ENCODE measurements at regions not wholly inside any gene's neighbourhood (a gene's known extent, or its start where the extent isn't known, plus 50 kb on each side); places are given as distances from the start of the nearest gene placed in this dataset.
"Not testable (repeated sequence)": the region's sequence is repeated elsewhere in the genome, so short reads cannot be mapped to it uniquely, and the experiment has no call there.

DNA sequence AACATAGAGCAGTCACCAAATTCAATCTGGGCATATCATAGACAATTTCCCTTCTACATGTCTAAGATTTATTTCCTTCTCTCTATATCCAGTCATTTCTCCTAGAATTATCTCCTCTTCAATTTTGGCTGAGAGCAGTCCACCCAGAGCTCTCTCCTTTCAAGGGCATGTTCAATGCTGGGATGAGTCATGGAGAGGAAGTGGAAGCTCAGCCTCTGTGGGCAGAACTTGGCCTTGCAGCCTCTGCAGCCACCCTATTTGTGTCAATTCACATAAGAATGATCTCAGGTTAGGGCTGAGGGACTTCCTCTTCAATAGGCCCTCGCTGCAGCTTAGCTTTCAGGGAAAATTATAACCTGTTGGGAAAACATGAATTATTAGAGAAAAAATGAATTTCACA, 560.8 kb downstream of the POM121L12 start:
- DNase-seq (ENCODE audit: low spot score in 2 of 2) = no peak
- peaks cover 0 to 9% of the 10 kb centered on the region in 2 donors for H3K36me3 Mint-ChIP-seq
- no peak for ATAC-seq
- H3K27ac Mint-ChIP-seq = no peak overlapping the region
- H3K9me3 Mint-ChIP-seq = peaks cover 42 to 47% of the 10 kb centered on the region in 2 donors

DNA sequence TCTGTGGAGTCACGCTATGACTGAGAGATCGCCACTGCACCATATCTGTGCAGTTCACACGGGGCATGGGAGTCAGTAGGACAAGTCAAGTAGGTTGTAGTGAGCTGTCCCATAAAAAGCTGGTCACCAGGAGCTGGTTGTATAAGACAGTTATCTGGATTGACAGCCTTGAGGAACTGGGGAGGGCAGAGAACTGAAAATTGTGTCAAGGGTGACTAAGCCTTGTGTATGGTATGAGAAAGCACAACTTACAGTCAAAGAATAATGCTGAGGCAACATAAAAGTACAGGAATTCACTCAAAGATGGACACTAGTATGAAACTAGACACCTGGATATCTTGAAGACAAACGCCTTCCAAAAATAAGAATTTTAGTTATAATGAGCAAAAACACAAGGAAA, 564.9 kb downstream of the POM121L12 start:
- no peak for ATAC-seq
- Mint-ChIP-seq H3K9me3 (peaks cover 40 to 47% of the 10 kb centered on the region in 2 donors), H3K36me3 (peaks cover 0 to 12% of the 10 kb centered on the region in 2 donors), H3K27ac (no peak overlapping the region)
- DNase-seq (ENCODE audit: low spot score in 2 of 2) = no peak

DNA sequence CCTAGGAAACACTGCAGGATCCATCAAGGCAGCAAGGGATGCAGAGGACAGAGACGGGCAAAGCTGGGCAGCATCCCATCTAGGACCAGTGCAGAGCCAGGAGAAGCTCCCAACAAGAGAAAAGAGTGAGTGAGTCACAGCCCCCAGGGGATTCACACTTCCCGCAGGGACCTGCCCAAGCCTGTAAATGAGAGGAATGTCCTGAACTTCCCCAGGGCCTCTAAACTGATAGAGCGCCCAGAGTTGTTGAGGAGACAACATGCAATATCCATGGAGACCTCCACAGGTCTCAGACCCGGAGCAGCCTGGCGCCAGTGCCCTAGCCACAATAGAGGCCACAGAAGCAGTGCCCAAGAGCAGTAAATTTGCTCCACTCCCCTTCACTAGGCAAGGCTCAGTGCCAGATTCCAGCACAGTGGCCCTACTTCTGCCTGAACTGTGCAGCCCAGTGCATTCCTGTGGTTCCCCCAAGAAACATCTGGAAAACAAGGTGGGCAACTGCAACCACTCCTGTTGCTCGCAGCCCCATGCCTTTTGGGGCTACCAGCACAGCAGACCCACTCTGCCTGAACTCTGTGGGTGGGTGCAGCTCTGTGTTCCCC, 567.5 kb downstream of the POM121L12 start:
- Mint-ChIP-seq H3K27ac (no peak overlapping the region), H3K36me3 (peaks cover 0 to 12% of the 10 kb centered on the region in 2 donors), H3K9me3 (peaks cover 31 to 42% of the 10 kb centered on the region in 2 donors)
- ATAC-seq (no peak), DNase-seq (ENCODE audit: low spot score in 2 of 2) (no peak)

DNA sequence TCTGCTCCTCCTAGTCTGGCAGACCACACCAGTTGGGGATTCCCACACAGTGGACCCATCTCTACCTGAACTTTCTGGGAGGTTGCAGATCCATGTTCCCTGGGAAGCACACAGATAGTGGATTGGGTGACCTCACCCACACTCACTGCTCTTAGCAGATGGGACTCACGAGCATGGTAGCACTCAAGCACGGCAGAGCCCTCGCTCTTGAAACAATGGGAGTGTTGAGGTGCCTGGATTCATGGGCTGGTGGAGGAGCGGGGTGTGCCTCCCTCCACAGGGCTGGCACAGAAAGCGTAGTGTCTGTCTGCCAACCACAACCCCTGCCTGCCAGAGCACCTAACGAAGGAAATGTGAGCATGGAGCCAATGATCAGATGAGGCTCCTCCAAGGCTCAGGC, 568.0 kb downstream of the POM121L12 start:
- H3K36me3 Mint-ChIP-seq = peaks cover 0 to 12% of the 10 kb centered on the region in 2 donors
- peaks cover 28 to 38% of the 10 kb centered on the region in 2 donors for H3K9me3 Mint-ChIP-seq
- ATAC-seq (no peak), DNase-seq (ENCODE audit: low spot score in 2 of 2) (no peak)
- no peak overlapping the region for H3K27ac Mint-ChIP-seq

DNA sequence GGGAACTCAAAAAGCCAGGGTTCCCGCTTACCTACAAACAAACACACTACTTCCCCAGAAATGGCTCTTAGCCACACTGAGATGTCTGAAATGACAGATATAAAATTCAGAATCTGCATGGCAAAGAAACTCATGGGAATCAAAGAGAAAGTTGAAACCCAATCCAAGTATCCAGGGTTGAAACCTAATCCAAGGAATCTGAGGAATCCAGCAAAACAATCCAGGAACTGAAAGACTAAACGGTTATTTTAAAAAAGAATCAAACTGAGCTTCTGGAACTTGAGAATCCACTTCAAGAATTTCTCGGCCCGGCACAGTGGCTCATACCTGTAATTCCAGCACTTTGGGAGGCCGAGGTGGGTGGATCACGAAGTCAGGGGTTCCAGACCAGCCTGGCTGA, 568.8 kb downstream of the POM121L12 start:
- ATAC-seq (no peak), DNase-seq (ENCODE audit: low spot score in 2 of 2) (no peak)
- Mint-ChIP-seq H3K36me3 (peaks cover 0 to 12% of the 10 kb centered on the region in 2 donors), H3K9me3 (peaks cover 28 to 41% of the 10 kb centered on the region in 2 donors), H3K27ac (no peak overlapping the region)

DNA sequence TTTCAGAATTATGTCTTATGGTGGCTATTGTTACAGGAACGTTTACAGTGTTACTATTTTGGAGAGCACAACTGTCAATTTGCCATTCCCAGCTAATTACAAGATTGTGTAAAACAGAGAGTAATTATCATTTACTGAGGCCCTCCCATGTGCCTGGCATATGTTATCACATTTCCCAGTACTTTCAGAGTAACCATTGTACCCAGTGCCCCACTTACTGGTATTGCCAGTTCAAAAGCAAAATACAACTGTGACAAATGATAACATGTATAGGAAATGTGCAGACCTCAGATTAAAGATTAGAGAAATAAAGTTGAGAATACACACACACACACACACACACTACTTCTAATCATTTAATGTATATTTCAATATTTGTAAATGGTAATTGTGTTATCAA, 572.5 kb downstream of the POM121L12 start:
- ATAC-seq = no peak
- Mint-ChIP-seq H3K9me3 (peaks cover 22 to 33% of the 10 kb centered on the region in 2 donors), H3K27ac (no peak overlapping the region), H3K36me3 (peaks cover 0 to 7% of the 10 kb centered on the region in 2 donors)
- DNase-seq (ENCODE audit: low spot score in 2 of 2) = no peak

DNA sequence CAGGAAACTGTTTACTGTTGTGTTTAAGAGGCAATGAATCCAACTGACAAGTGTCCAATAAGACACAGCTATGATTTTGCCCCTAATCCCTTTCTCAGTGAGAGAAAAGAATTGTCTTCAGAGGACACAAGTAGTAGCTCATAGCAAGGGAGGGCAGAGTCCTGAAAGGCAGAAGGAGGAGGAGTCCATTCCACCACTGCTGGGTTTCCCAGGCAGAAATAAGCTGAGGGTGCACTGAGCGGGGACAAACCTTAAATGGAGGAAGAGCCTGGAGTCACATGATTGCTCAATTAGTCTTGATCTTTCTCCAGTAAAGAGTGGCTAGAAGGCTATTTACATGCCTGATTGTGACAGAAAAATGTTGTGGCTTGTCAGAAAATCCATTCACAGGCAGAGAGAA, 573.8 kb downstream of the POM121L12 start:
- ATAC-seq (no peak), DNase-seq (ENCODE audit: low spot score in 2 of 2) (no peak)
- Mint-ChIP-seq H3K27ac (no peak overlapping the region), H3K36me3 (no peaks in the 10 kb centered on the region), H3K9me3 (peaks cover 27 to 29% of the 10 kb centered on the region in 2 donors)

DNA sequence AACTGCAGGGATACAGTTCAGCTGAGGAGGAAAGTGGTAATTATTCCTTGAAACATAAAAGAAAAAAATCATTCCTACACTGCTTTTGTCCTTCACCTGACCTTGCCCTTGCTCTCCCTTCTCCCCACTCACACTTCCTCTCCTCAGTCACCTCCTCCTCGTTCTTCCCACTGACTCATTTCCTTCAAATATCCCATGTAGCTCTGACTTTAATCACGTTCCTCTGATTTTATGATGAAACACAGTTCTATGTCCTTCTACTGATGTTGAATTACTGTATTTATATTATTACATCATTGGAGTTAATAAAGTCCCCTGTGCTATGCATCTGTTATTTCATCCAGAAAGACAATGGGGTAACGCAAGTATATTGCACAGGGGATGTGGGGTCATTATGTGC, 575.6 kb downstream of the POM121L12 start:
- DNase-seq (ENCODE audit: low spot score in 2 of 2) (no peak), ATAC-seq (no peak)

DNA sequence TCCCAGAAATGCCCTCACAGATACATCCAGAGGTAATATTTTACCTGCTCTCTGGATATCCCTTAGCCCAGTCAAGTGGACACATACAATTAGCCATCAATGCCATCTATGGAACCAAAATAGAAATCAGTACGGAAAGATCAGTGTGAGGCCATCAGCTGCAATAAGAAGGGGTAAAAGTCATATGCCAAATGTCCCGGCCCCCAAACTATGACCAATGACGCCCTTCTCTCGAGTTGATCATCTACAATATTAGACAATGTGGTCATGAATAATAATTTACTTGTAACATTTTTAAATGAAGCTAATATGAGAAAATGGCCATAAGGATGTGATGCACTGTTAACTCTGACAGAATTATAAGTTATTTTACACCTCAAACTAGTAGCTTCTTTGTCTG, 588.9 kb downstream of the POM121L12 start:
- Mint-ChIP-seq H3K9me3 (peaks cover 24 to 31% of the 10 kb centered on the region in 2 donors), H3K36me3 (no peaks in the 10 kb centered on the region), H3K27ac (no peak overlapping the region)
- DNase-seq (ENCODE audit: low spot score in 2 of 2) = no peak
- no peak for ATAC-seq

More for the DNA sequence above, 575.6 kb downstream of the POM121L12 start:
- peaks cover 0 to 6% of the 10 kb centered on the region in 2 donors for H3K36me3 Mint-ChIP-seq
- no peak overlapping the region for H3K27ac Mint-ChIP-seq
- peaks cover 27% of the 10 kb centered on the region in 2 donors for H3K9me3 Mint-ChIP-seq

DNA sequence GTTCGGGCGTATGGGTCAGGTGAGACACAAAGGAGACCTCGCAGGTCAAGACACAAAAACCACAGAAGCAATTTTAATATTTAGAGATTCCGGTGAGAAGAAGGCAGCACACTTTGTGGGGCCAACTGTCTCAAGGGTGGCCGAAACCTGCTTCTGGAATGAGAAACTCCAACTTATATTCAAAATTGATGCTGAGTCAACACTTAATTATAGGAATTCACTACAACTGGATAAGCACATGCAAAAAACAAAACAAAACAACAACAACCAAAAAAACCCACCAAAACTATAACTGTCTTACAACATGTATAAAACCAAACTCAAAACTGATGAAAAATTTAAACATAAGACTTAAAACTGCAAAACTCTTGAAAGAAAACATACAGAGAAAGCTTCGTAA, 593.3 kb downstream of the POM121L12 start:
- H3K36me3 Mint-ChIP-seq = peaks cover 0 to 6% of the 10 kb centered on the region in 2 donors
- ATAC-seq (no peak), DNase-seq (ENCODE audit: low spot score in 2 of 2) (no peak)
- H3K27ac Mint-ChIP-seq = no peak overlapping the region
- H3K9me3 Mint-ChIP-seq = peaks cover 22 to 24% of the 10 kb centered on the region in 2 donors

DNA sequence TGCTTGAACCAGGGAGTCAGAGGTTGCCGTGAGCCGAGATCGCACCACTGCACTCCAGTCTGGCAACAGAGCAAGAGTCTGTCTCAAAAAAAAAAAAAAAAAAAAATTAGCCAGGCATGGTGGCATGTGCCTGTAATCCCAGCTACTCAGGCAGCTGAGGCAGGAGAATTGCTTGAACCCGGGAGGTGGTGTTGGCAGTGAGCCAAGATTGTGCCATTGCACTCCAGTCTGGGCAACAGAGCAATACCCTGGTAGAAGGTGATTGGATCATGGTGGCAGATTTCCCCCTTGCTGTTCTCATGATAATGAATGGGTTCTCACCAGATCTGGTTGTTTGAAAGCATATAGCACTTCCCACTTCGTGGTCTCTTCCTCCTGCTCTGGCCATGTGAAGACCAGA, 599.8 kb downstream of the POM121L12 start:
- H3K36me3 Mint-ChIP-seq; H3K27ac Mint-ChIP-seq; ATAC-seq; DNase-seq (ENCODE audit: low spot score in 2 of 2): not testable (repeated sequence)
- H3K9me3 Mint-ChIP-seq = peaks cover 28 to 31% of the 10 kb centered on the region in 2 donors

DNA sequence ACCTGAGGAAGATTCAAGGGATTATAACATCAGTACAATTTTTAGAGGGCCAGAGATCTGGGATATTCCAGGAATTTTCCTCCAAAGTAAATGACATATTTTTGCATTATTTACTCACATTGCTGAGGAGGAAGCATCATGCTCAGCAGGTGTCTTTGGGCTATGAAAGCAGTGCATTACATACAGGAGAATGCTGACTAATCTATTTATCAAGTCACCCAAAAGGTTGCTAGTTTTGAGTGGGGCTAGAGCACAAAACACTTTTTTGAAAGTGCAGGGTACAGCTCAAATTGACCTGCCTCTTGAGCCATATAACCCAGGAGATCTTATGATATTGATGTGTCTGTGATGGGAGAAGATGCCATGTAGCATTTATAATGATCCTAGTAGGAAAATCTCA, 603.1 kb downstream of the POM121L12 start:
- Mint-ChIP-seq H3K27ac (no peak overlapping the region), H3K9me3 (peaks cover 34 to 35% of the 10 kb centered on the region in 2 donors)
- no peak for ATAC-seq

DNA sequence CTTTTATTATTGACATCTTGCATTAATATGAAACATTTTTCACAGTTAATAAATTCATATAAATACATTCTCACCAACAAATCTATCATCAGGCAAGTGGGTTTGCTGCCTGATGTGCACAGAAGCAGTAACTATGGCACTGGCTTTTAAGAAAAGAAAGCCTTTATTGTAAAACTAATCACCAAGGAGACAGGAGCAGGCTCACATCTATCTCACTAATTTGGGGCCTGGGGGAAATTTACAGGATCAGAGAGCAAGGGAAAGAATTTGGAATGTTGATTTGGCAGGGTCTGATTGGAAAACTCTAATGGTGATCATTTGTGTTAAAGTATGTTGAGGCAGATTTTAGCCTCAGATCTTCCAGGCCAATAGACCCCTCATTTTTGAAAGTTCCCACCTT, 605.7 kb downstream of the POM121L12 start:
- DNase-seq (ENCODE audit: low spot score in 2 of 2) = no peak
- H3K36me3 Mint-ChIP-seq = peaks cover 0 to 7% of the 10 kb centered on the region in 2 donors
- peaks cover 26 to 37% of the 10 kb centered on the region in 2 donors for H3K9me3 Mint-ChIP-seq
- H3K27ac Mint-ChIP-seq = no peak overlapping the region
- no peak for ATAC-seq

More for the DNA sequence above, 603.1 kb downstream of the POM121L12 start:
- peaks cover 0 to 7% of the 10 kb centered on the region in 2 donors for H3K36me3 Mint-ChIP-seq
- DNase-seq (ENCODE audit: low spot score in 2 of 2) = no peak

DNA sequence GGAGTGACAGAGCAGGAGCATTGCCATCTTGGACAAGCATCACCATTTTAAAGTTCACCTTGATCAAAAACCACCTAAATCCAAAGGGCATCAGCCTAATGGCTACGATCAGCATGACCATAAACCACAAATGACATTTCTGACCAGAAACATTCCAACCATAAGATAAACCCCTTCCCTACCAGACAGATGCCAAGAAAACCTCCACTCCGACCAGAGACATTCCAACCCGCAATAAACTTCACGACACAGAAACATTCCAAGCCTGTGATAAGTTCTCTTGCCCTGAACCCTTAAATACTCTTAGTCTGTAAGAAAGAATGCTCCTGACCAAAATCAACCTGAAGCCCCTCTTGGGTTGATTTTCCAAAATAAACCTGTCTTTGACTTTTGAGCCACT, 606.9 kb downstream of the POM121L12 start:
- ATAC-seq = no peak
- H3K9me3 Mint-ChIP-seq = peaks cover 32 to 38% of the 10 kb centered on the region in 2 donors
- no peak for DNase-seq (ENCODE audit: low spot score in 2 of 2)
- H3K27ac Mint-ChIP-seq = no peak overlapping the region
- H3K36me3 Mint-ChIP-seq = peaks cover 0 to 7% of the 10 kb centered on the region in 2 donors

DNA sequence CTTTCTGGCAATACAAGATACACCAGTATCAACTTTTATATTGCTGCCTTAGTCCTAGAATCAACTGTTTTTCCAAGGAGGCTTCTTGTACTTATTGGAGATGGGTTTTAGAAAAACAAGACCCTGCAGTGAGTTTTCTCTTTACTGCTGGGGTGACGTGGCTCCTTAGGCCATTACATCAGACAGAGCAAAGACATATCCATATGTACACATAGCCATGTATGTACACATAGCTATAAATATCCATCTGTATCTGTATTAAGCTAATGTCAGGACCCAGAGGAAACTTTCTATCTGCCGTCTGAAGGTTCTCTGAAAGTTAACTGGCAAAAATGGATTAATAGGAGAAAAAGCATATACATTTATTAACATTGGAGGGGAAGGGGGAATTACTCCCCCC, 607.4 kb downstream of the POM121L12 start:
- no peak for ATAC-seq
- no peak for DNase-seq (ENCODE audit: low spot score in 2 of 2)
- H3K27ac Mint-ChIP-seq = no peak overlapping the region
- peaks cover 33 to 36% of the 10 kb centered on the region in 2 donors for H3K9me3 Mint-ChIP-seq
- H3K36me3 Mint-ChIP-seq = peaks cover 0 to 7% of the 10 kb centered on the region in 2 donors

DNA sequence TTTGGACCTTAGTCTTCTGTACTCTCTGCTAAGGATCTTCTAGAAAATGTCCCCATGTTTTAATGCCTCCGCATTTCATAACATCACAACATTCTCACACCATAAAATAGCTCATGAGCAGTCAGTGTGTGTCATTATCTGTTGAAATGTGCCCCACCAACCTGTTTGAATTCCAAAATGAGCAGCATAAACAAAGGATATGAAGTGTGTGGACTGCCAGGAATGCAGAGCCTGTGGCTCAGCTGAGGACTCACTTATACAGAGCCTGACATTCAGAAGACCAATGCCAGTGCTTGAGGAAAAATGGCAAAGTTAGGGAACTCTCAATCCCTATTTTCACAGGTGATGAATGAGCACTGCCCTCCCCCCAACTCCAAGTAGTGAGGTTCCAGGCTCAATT, 621.4 kb downstream of the POM121L12 start:
- no peaks in the 10 kb centered on the region for H3K36me3 Mint-ChIP-seq
- DNase-seq (ENCODE audit: low spot score in 2 of 2) = no peak
- ATAC-seq = no peak
- no peak overlapping the region for H3K27ac Mint-ChIP-seq
- peaks cover 25 to 31% of the 10 kb centered on the region in 2 donors for H3K9me3 Mint-ChIP-seq

DNA sequence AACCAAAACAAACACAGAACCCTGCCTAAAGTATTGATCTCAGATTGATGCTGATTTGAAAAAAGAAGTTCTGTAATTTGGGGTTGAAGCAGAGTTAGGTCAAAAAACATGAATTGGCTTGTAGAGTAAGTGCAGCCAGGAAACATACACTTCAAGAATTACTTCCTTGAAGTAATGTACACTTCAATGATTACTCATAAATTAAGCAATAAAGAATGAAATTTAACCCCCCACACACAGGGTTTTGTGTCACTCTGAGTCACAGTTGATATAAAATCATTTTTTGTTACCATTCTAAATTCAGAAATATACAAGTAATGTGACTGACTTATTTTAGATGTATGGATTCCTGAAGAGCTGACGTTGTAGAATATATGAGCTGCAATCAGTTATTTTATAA, 622.2 kb downstream of the POM121L12 start:
- no peak for ATAC-seq
- H3K9me3 Mint-ChIP-seq = peaks cover 20 to 31% of the 10 kb centered on the region in 2 donors
- H3K27ac Mint-ChIP-seq = no peak overlapping the region
- no peaks in the 10 kb centered on the region for H3K36me3 Mint-ChIP-seq
- no peak for DNase-seq (ENCODE audit: low spot score in 2 of 2)

DNA sequence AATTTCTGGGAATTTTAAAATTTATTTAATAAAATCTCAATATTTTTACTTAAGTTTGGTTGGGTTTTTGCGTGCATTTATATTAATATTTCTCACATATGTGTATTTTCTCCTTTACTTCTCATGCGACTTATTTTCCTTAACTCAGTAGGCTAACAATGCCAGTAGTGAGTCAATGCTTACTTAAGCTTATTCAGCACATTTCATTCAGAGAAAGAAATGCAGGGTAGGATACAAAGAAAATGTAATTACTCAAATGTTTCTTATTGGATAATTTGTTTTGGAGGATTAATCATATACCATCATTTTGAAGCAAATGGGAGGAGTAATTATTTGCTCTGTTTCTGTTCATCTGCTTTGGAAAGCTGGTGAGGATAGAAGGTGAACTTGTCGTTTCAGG, 623.5 kb downstream of the POM121L12 start:
- H3K9me3 Mint-ChIP-seq = peaks cover 29 to 38% of the 10 kb centered on the region in 2 donors
- H3K36me3 Mint-ChIP-seq = no peaks in the 10 kb centered on the region
- no peak overlapping the region for H3K27ac Mint-ChIP-seq
- no peak for DNase-seq (ENCODE audit: low spot score in 2 of 2)
- no peak for ATAC-seq
